H9 (cell line): ENCODE measurements at regions not wholly inside any gene's neighbourhood (a gene's known extent, or its start where the extent isn't known, plus 50 kb on each side); places are given as distances from the start of the nearest gene placed in this dataset.
A peak's percentile ranks its signal among the peaks of the same experiment; 100 is the strongest.

Experiments
- DNase-seq: peaks from one replicate; pipeline ENCODE4 v3.0.0-alpha.2; 2017
- H2AFZ ChIP-seq: one replicate; pipeline ENCODE4 v1.6.1; 2013; ENCODE audit warnings: mild to moderate bottlenecking, low read length, control low read depth, moderate library complexity
- H2AK5ac ChIP-seq: 2 replicates; pipeline ENCODE4 v1.6.1; 2013; ENCODE audit warnings: low read length, control low read depth, mixed read lengths; ENCODE audit not compliant: insufficient read length
- H2BK120ac ChIP-seq: one replicate; pipeline ENCODE4 v1.6.1; 2013; ENCODE audit warnings: low read depth, mild to moderate bottlenecking, low read length, control low read depth, inconsistent platforms; ENCODE audit not compliant: poor library complexity, severe bottlenecking
- H2BK12ac ChIP-seq: 2 replicates; pipeline ENCODE4 v1.6.1; 2013; ENCODE audit warnings: low read length, control low read depth, mixed read lengths, low read depth; ENCODE audit not compliant: insufficient read length
- H2BK15ac ChIP-seq: 2 replicates; pipeline ENCODE4 v1.6.1; 2013; ENCODE audit warnings: low read depth, low read length, control low read depth
- H2BK20ac ChIP-seq: one replicate; pipeline ENCODE4 v1.6.1; 2013; ENCODE audit warnings: low read depth, mild to moderate bottlenecking, low read length, control low read depth, inconsistent platforms; ENCODE audit not compliant: poor library complexity, severe bottlenecking
- H2BK5ac ChIP-seq: 2 replicates; pipeline ENCODE4 v1.6.1; 2013; ENCODE audit warnings: low read length, control low read depth, mixed read lengths; ENCODE audit not compliant: insufficient read length
- H3K14ac ChIP-seq: 2 replicates; pipeline ENCODE4 v1.6.1; 2013; ENCODE audit warnings: low read length, control low read depth; ENCODE audit not compliant: insufficient read depth
- H3K18ac ChIP-seq: 2 replicates; pipeline ENCODE4 v1.6.1; 2013; ENCODE audit warnings: low read depth, mild to moderate bottlenecking, mixed read lengths, low read length, control low read depth; ENCODE audit not compliant: insufficient read length
- H3K23ac ChIP-seq: 2 replicates; pipeline ENCODE4 v1.6.1; 2013; ENCODE audit warnings: low read length, control low read depth, mixed read lengths, low read depth; ENCODE audit not compliant: insufficient read length
- H3K23me2 ChIP-seq: 2 replicates; pipeline ENCODE4 v1.6.1; 2013; ENCODE audit warnings: low read depth, mild to moderate bottlenecking, mixed read lengths, low read length, control low read depth; ENCODE audit not compliant: insufficient read length, poor library complexity, severe bottlenecking
- H3K27ac ChIP-seq: 2 replicates; pipeline ENCODE4 v1.5.1; 2013; ENCODE audit warnings: low read length, control low read depth, mixed read lengths, low read depth; ENCODE audit not compliant: insufficient read length
- H3K27me3 ChIP-seq: 2 replicates; pipeline ENCODE4 v1.6.1; 2013; ENCODE audit warnings: low read length, control low read depth, inconsistent platforms; ENCODE audit not compliant: insufficient read depth
- H3K4ac ChIP-seq: 2 replicates; pipeline ENCODE4 v1.6.1; 2013; ENCODE audit warnings: low read depth, mild to moderate bottlenecking, control low read depth, inconsistent platforms, low read length, moderate library complexity
- H3K4me1 ChIP-seq: 2 replicates; pipeline ENCODE4 v1.6.1; 2013; ENCODE audit warnings: low read length, control low read depth, inconsistent platforms; ENCODE audit not compliant: insufficient read depth
- H3K4me2 ChIP-seq: 2 replicates; pipeline ENCODE4 v1.6.1; 2013; ENCODE audit warnings: low read length, control low read depth, mixed read lengths; ENCODE audit not compliant: insufficient read length, insufficient read depth
- H3K56ac ChIP-seq: 2 replicates; pipeline ENCODE4 v1.6.1; 2013; ENCODE audit warnings: low read depth, mild to moderate bottlenecking, mixed read lengths, low read length, control low read depth; ENCODE audit not compliant: insufficient read length
- H3K79me1 ChIP-seq: 2 replicates; pipeline ENCODE4 v1.6.1; 2013; ENCODE audit warnings: low read depth, mild to moderate bottlenecking, moderate library complexity, low read length, control low read depth, inconsistent platforms; ENCODE audit not compliant: insufficient read depth, poor library complexity, severe bottlenecking
- H3K79me2 ChIP-seq: 2 replicates; pipeline ENCODE4 v1.6.1; 2013; ENCODE audit warnings: low read length, control low read depth, inconsistent platforms; ENCODE audit not compliant: insufficient read depth
- H3K9ac ChIP-seq: 2 replicates; pipeline ENCODE4 v1.6.1; 2013; ENCODE audit warnings: low read length, control low read depth, mixed read lengths; ENCODE audit not compliant: insufficient read length; ENCODE audit errors: extremely low read depth
- H3K9me3 ChIP-seq: one replicate; pipeline ENCODE4 v1.6.1; 2013; ENCODE audit warnings: low read depth, low read length, inconsistent platforms; ENCODE audit not compliant: control insufficient read depth
- H3T11ph ChIP-seq: one replicate; pipeline ENCODE4 v1.6.1; 2013; ENCODE audit warnings: mild to moderate bottlenecking, low read length, control low read depth, inconsistent platforms
- H4K20me1 ChIP-seq: one replicate; pipeline ENCODE4 v1.6.1; 2013; ENCODE audit not compliant: control insufficient read depth, insufficient read length, insufficient read depth
- H4K5ac ChIP-seq: 2 replicates; pipeline ENCODE4 v1.6.1; 2013; ENCODE audit warnings: low read depth, mild to moderate bottlenecking, mixed read lengths, low read length, control low read depth; ENCODE audit not compliant: insufficient read length
- H4K8ac ChIP-seq: replicated peaks from 2 replicates; pipeline ENCODE4 v1.6.1; 2013; ENCODE audit warnings: low read length, control low read depth, mixed read lengths, low read depth; ENCODE audit not compliant: insufficient read length
- H4K91ac ChIP-seq: 2 replicates; pipeline ENCODE4 v1.6.1; 2013; ENCODE audit warnings: low read depth, mild to moderate bottlenecking, moderate library complexity, mixed read lengths, low read length, control low read depth; ENCODE audit not compliant: insufficient read length
- H3K27ac Mint-ChIP-seq, 3 experiments: 2 replicates in 2 of 3; 3 replicates in 1 of 3; pipeline ENCODE4 v1.8.0; 2020 to 2021; ENCODE audit warnings: mixed read lengths in 3 of 3, mild to moderate bottlenecking in 1 of 3, moderate library complexity in 1 of 3
- H3K27me3 Mint-ChIP-seq: 2 replicates; pipeline ENCODE4 v1.8.0; 2021; ENCODE audit warnings: low read depth, mild to moderate bottlenecking, moderate library complexity, mixed read lengths
- H3K36me3 Mint-ChIP-seq, 3 experiments: 2 replicates in 2 of 3; 3 replicates in 1 of 3; pipeline ENCODE4 v1.8.0; 2020 to 2021; ENCODE audit warnings: low read depth in 3 of 3, mixed read lengths in 3 of 3; ENCODE audit not compliant: insufficient read depth in 1 of 3
- H3K4me1 Mint-ChIP-seq, 2 experiments: 2 replicates each; pipeline ENCODE4 v1.8.0; 2020; ENCODE audit warnings: mixed read lengths in 2 of 2
- H3K4me3 Mint-ChIP-seq, 2 experiments: 2 replicates in 1 of 2; 3 replicates in 1 of 2; pipeline ENCODE4 v1.8.0; 2020 to 2021; ENCODE audit warnings: mild to moderate bottlenecking in 2 of 2, mixed read lengths in 2 of 2, moderate library complexity in 1 of 2
- H3K9me3 Mint-ChIP-seq, 2 experiments: 2 replicates in 1 of 2; 3 replicates in 1 of 2; pipeline ENCODE4 v1.8.0; 2020; ENCODE audit warnings: mild to moderate bottlenecking in 2 of 2, mixed read lengths in 2 of 2, moderate library complexity in 1 of 2
- WGBS: extraction: QIAGEN DNeasy Blood & Tissue Kit; methylation state at CpG from one replicate; pipeline ENCODE4 v1.1.7; 2013; ENCODE audit warnings: missing lambda C conversion rate, low lambda C conversion rate, mixed read lengths; ENCODE audit not compliant: insufficient read length; ENCODE audit errors: extremely low coverage; 5-methylcytosine and 5-hydroxymethylcytosine counted together
- TF ChIP-seq, protein P1 (sequence below): fragments of 200-600 bp; sonication (generic); conservative IDR thresholded peaks from 3 replicates; pipeline ENCODE4 v1.8.0; 2021; ENCODE audit warnings: antibody characterized with exemption, mild to moderate bottlenecking

DNA sequence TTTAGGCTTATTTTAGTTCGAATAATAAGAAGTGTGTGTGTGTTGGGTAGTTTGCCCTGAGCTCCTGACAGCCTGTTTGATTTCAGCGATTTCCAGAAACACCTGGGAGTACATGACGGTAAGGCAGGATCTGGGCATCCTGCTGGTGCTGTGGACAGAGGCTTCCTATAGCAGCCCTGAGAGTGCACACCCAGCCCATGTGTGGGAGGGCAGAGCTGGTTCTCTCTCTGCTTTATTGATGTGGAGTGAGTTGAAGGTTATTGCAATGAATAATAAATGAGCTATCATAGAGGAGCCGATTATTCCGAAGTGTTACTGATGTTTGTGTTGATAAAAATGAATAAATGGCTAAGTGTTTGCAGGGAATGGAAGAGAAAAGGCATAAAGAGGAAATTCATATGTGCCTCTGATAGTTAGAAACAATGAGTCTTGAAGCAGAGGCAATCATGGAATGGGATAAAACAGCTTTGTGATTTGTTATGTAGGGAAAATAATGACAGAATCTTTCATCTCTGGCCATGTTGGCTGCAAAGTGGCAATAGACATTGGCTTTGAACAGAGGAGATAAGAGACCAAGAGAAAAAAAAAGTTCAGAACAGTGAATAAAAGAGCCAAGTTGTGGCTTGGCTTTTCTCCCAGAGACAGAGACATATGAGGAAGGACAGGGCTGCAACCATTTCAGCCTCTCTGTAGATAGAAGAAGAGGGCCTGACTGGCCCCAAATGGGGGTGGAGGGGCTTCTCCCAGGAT, 166.2 kb upstream of the CHD6 start:
- Histone ChIP-seq H3K14ac (no peak overlapping the region), H3K4ac (no peak overlapping the region), H2BK120ac (no peak overlapping the region), H3K79me1 (no peaks in the 10 kb centered on the region), H4K91ac (no peak overlapping the region), H3K4me2 (no peak overlapping the region), H3K18ac (no peak overlapping the region), H2BK15ac (no peak overlapping the region), H3K56ac (no peak overlapping the region), H2BK5ac (no peak overlapping the region), H3T11ph (no peak overlapping the region), H3K23me2 (no peaks in the 10 kb centered on the region), H2AK5ac (no peak overlapping the region), H3K9ac (no peak overlapping the region), H3K79me2 (no peaks in the 10 kb centered on the region), H4K5ac (no peak overlapping the region), H3K4me1 (no peaks in the 10 kb centered on the region), H4K20me1 (no peaks in the 10 kb centered on the region), H3K27me3 (no peaks in the 10 kb centered on the region), H2AFZ (no peak overlapping the region), H3K23ac (no peak overlapping the region), H2BK12ac (no peak overlapping the region), H3K27ac (no peak overlapping the region), H2BK20ac (no peak overlapping the region), H4K8ac (no peak overlapping the region), H3K9me3 (no peaks in the 10 kb centered on the region)
- Mint-ChIP-seq H3K36me3 (no peaks in the 10 kb centered on the region), H3K27me3 (no peaks in the 10 kb centered on the region; the same call in 1 of the 2 replicates), H3K9me3 (peaks cover 0 to 2% of the 10 kb centered on the region in 2 experiments; a peak in 1 of 5 replicates), H3K4me1 (no peaks in the 10 kb centered on the region), H3K27ac (peak overlapping the region in 1 of 3 experiments; percentile 19; a peak in 1 of 7 replicates), H3K4me3 (no peak overlapping the region)
- WGBS, result 100% methylated on average over 2 of the region's 5 CpGs
- DNase-seq, result no peak
- TF ChIP-seq, protein P1, sequence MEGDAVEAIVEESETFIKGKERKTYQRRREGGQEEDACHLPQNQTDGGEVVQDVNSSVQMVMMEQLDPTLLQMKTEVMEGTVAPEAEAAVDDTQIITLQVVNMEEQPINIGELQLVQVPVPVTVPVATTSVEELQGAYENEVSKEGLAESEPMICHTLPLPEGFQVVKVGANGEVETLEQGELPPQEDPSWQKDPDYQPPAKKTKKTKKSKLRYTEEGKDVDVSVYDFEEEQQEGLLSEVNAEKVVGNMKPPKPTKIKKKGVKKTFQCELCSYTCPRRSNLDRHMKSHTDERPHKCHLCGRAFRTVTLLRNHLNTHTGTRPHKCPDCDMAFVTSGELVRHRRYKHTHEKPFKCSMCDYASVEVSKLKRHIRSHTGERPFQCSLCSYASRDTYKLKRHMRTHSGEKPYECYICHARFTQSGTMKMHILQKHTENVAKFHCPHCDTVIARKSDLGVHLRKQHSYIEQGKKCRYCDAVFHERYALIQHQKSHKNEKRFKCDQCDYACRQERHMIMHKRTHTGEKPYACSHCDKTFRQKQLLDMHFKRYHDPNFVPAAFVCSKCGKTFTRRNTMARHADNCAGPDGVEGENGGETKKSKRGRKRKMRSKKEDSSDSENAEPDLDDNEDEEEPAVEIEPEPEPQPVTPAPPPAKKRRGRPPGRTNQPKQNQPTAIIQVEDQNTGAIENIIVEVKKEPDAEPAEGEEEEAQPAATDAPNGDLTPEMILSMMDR, result no peak
